IMR-90 (cell line): ENCODE measurements at regions not wholly inside any gene's neighbourhood (a gene's known extent, or its start where the extent isn't known, plus 50 kb on each side); places are given as distances from the start of the nearest gene placed in this dataset.

Source experiments
- CEBPB ChIP-seq: IDR thresholded peaks from 2 replicates; pipeline ENCODE4 v1.6.1; 2012; ENCODE audit warnings: low read depth, low read length, improper control_type of control experiment
- CHD1 ChIP-seq: IDR thresholded peaks from 2 replicates; pipeline ENCODE4 v1.6.1; 2012; ENCODE audit warnings: low read depth, low read length, improper control_type of control experiment
- CTCF ChIP-seq: conservative IDR thresholded peaks from 2 replicates; pipeline ENCODE4 v1.5.1; 2012; ENCODE audit warnings: mild to moderate bottlenecking, low read depth, low read length, improper control_type of control experiment
- MAFK ChIP-seq: IDR thresholded peaks from 2 replicates; pipeline ENCODE4 v1.6.1; 2012; ENCODE audit warnings: low read depth, low read length, improper control_type of control experiment
- MAZ ChIP-seq: IDR thresholded peaks from 2 replicates; pipeline ENCODE4 v1.6.1; 2012; ENCODE audit warnings: low read depth, mild to moderate bottlenecking, low read length, improper control_type of control experiment, moderate library complexity, borderline replicate concordance
- POLR2A ChIP-seq: IDR thresholded peaks from 2 replicates; pipeline ENCODE4 v1.6.1; 2012; ENCODE audit warnings: mild to moderate bottlenecking, low read depth, low read length
- RAD21 ChIP-seq: IDR thresholded peaks from 2 replicates; pipeline ENCODE4 v1.6.1; 2012; ENCODE audit warnings: low read length, improper control_type of control experiment
- RCOR1 ChIP-seq: IDR thresholded peaks from 2 replicates; pipeline ENCODE4 v1.6.1; 2012; ENCODE audit warnings: mild to moderate bottlenecking, low read length, improper control_type of control experiment; ENCODE audit not compliant: insufficient replicate concordance
- RFX5 ChIP-seq: IDR thresholded peaks from 2 replicates; pipeline ENCODE4 v1.8.0; 2012; ENCODE audit warnings: low read depth, mild to moderate bottlenecking, low read length, moderate library complexity

GRCh38 chr3:144462337-144462736 is 490.7 kb downstream of the DIPK2A start:
- TF ChIP-seq CTCF (no peak), CEBPB (no peak), MAZ (no peak), MAFK (no peak), CHD1 (no peak), RCOR1 (no peak), RFX5 (no peak), RAD21 (no peak), POLR2A (no peak)
